Osteocyte (in vitro differentiated cells): ENCODE measurements at regions not wholly inside any gene's neighbourhood (a gene's known extent, or its start where the extent isn't known, plus 50 kb on each side); places are given as distances from the start of the nearest gene placed in this dataset.
"Not testable (repeated sequence)": the region's sequence is repeated elsewhere in the genome, so short reads cannot be mapped to it uniquely, and the experiment has no call there.

Experiments used
- DNase-seq: peaks from one replicate; pipeline ENCODE4 v3.0.0; 2021; ENCODE audit warnings: mixed read lengths; ENCODE audit not compliant: unreplicated experiment; ENCODE audit errors: extremely low spot score
- H3K27ac Mint-ChIP-seq: one replicate; pipeline ENCODE4 v1.8.0; 2021; ENCODE audit warnings: mild to moderate bottlenecking, mixed read lengths; ENCODE audit not compliant: unreplicated experiment
- H3K27me3 Mint-ChIP-seq: one replicate; pipeline ENCODE4 v1.8.0; 2021; ENCODE audit warnings: mixed read lengths; ENCODE audit not compliant: unreplicated experiment
- H3K36me3 Mint-ChIP-seq: one replicate; pipeline ENCODE4 v1.8.0; 2021; ENCODE audit warnings: mixed read lengths; ENCODE audit not compliant: unreplicated experiment
- H3K4me1 Mint-ChIP-seq: one replicate; pipeline ENCODE4 v1.8.0; 2021; ENCODE audit warnings: mixed read lengths; ENCODE audit not compliant: unreplicated experiment
- H3K4me3 Mint-ChIP-seq: one replicate; pipeline ENCODE4 v1.8.0; 2021; ENCODE audit warnings: mild to moderate bottlenecking, moderate library complexity, mixed read lengths; ENCODE audit not compliant: unreplicated experiment
- H3K9me3 Mint-ChIP-seq: one replicate; pipeline ENCODE4 v1.8.0; 2021; ENCODE audit warnings: mixed read lengths; ENCODE audit not compliant: unreplicated experiment
- TF ChIP-seq, protein P1 (sequence below): fragments of 200-600 bp; sonication (generic); IDR thresholded peaks from 2 replicates; pipeline ENCODE4 v1.5.0; 2021; ENCODE audit warnings: antibody characterized with exemption, mild to moderate bottlenecking, moderate library complexity

DNA sequence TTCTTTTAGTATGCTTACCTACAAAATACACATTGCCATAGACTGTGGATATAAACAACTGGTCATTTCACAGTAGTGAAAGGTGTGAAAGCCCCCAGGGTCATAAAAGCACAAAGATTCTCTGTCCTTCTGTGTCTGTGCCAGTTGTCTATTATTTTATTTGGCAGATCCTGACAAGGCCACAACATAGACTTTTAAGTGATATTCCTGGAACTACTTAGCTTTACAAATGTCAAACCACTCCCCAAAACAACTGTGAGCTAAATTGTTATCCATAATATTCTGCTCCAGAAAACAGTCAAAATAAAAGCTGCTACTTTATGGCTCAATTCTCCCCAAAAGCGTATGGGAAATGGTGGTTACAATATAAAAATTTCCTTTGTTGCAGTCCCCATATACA lies 172.1 kb downstream of the SEC23A start:
- TF ChIP-seq, protein P1, sequence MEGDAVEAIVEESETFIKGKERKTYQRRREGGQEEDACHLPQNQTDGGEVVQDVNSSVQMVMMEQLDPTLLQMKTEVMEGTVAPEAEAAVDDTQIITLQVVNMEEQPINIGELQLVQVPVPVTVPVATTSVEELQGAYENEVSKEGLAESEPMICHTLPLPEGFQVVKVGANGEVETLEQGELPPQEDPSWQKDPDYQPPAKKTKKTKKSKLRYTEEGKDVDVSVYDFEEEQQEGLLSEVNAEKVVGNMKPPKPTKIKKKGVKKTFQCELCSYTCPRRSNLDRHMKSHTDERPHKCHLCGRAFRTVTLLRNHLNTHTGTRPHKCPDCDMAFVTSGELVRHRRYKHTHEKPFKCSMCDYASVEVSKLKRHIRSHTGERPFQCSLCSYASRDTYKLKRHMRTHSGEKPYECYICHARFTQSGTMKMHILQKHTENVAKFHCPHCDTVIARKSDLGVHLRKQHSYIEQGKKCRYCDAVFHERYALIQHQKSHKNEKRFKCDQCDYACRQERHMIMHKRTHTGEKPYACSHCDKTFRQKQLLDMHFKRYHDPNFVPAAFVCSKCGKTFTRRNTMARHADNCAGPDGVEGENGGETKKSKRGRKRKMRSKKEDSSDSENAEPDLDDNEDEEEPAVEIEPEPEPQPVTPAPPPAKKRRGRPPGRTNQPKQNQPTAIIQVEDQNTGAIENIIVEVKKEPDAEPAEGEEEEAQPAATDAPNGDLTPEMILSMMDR, result no peak
- Mint-ChIP-seq H3K4me1 (no peaks in the 10 kb centered on the region), H3K9me3 (no peaks in the 10 kb centered on the region), H3K4me3 (no peak overlapping the region), H3K36me3 (no peaks in the 10 kb centered on the region), H3K27me3 (peaks cover 28% of the 10 kb centered on the region), H3K27ac (no peak overlapping the region)
- DNase-seq, result no peak

DNA sequence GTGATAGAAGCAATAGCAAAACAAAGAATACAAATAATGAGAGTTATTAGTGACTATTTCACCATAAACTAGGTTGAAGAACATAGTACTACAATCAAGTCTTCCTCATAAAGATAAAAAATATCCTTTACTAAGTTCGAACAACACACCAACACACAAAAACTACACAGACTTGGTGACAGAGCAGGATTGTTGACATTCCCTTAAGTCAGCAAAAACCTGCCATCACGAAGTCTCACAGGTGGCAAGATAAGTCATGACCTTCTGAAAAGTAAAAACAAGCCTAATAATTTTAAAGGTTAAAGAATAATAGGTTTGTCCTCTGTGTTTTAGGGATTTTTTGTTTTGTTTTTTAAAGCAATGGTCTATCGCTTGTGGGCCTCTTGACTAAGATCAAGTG lies 173.0 kb downstream of the SEC23A start:
- H3K4me3 Mint-ChIP-seq, result no peak overlapping the region
- H3K9me3 Mint-ChIP-seq, result no peaks in the 10 kb centered on the region
- no peak for DNase-seq
- TF ChIP-seq, protein P1, result no peak
- no peaks in the 10 kb centered on the region for H3K36me3 Mint-ChIP-seq
- no peak overlapping the region for H3K27ac Mint-ChIP-seq
- H3K4me1 Mint-ChIP-seq, result no peaks in the 10 kb centered on the region
- peaks cover 23% of the 10 kb centered on the region for H3K27me3 Mint-ChIP-seq

DNA sequence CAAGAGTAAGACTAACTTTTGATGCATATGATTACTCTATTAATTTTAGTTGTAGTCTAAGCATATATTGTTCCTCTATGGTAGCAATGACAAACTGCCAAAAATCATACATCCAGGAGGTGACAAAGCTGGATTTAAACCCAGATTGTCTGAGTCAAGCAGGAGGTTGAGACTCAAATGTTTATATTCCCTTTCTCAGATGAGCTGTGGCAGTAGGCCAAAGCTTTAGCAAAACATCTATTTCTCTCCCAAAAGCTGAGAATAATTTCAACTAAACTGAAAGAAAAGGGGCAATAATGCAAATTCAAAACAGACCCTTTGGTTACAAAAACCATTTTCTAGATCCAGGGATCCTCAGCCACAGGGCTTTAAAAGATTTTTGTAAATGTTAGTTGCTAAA lies 173.6 kb downstream of the SEC23A start:
- no peak overlapping the region for H3K4me3 Mint-ChIP-seq
- TF ChIP-seq, protein P1, result no peak
- DNase-seq, result no peak

DNA sequence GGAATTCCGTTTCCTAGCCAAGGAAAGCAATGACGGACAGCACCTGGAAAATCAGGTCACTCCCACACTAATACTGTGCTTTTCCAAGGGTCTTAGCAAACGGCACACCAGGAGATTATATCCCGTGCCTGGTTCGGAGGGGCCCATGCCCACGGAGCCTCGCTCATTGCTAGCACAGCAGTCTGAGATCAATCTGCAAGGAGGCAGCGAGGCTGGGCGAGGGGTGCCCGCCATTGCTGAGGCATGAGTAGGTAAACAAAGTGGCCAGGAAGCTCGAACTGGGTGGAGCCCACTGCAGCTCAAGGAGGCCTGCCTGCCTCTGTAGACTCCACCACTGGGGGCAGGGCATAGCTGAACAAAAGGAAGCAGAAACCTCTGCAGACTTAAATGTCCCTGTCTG lies 181.1 kb downstream of the SEC23A start:
- H3K36me3 Mint-ChIP-seq, H3K27ac Mint-ChIP-seq, DNase-seq, H3K4me1 Mint-ChIP-seq, H3K9me3 Mint-ChIP-seq, H3K4me3 Mint-ChIP-seq: not testable (repeated sequence)
- peaks cover 11% of the 10 kb centered on the region for H3K27me3 Mint-ChIP-seq

More for the DNA sequence above, 173.6 kb downstream of the SEC23A start:
- no peaks in the 10 kb centered on the region for H3K9me3 Mint-ChIP-seq
- H3K27me3 Mint-ChIP-seq, result peaks cover 18% of the 10 kb centered on the region
- no peaks in the 10 kb centered on the region for H3K36me3 Mint-ChIP-seq
- no peaks in the 10 kb centered on the region for H3K4me1 Mint-ChIP-seq
- no peak overlapping the region for H3K27ac Mint-ChIP-seq

DNA sequence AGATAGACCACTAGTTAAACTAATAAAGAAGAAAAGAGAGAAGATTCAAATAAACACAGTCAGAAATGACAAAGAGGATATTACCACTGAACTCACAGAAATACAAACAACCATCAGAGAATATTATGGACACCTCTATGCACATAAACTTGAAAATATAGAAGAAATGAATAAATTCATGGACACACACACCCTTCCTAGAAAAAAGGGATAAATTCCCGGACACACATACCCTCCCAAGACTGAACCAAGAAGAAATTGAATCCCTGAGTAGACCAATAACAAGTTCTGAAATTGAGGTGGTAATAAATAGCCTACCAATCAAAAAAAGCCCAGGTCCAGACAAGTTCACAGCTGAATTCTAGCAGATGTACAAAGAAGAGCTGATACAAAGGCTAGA lies 187.9 kb downstream of the SEC23A start:
- DNase-seq, result no peak
- TF ChIP-seq, protein P1, result no peak
- Mint-ChIP-seq H3K4me3 (no peak overlapping the region), H3K27ac (no peak overlapping the region), H3K36me3 (no peaks in the 10 kb centered on the region), H3K27me3 (peaks cover 26% of the 10 kb centered on the region), H3K9me3 (no peaks in the 10 kb centered on the region), H3K4me1 (no peaks in the 10 kb centered on the region)

DNA sequence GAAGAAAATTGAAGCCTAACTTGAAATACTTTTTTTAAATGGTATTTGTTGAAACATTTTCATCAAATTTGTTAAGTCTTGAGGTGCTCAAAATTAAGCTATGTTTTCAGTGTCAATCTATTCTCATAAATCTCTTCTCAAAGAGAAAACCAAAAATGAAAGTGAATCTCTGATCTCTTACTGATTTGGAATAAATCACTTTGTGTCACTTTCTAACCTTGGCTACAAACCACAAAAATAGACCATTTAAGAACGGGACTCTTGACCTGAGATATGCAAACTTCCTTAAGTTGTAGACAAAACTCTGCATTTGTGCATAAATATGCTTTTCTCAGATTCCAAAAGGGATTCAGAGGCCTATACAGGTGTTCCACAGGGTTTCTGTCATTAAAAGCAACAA lies 192.9 kb downstream of the SEC23A start:
- Mint-ChIP-seq H3K4me1 (no peaks in the 10 kb centered on the region), H3K27me3 (peaks cover 34% of the 10 kb centered on the region), H3K4me3 (no peak overlapping the region), H3K9me3 (no peaks in the 10 kb centered on the region), H3K36me3 (no peaks in the 10 kb centered on the region), H3K27ac (no peak overlapping the region)
- TF ChIP-seq, protein P1, result no peak
- DNase-seq, result no peak
